IMR-90 (cell line): ENCODE measurements at regions not wholly inside any gene's neighbourhood (a gene's known extent, or its start where the extent isn't known, plus 50 kb on each side); places are given as distances from the start of the nearest gene placed in this dataset.

Experiments
- ATAC-seq: fragments of 200-7000 bp; cut with Tn5 transposase; 2 replicates; pipeline ENCODE4 v1.9.1; 2020; ENCODE audit warnings: low read depth, mild to moderate bottlenecking, moderate library complexity
- BruUV-seq: library from RNA; stranded (reverse); fragments of 400-500 nt; replicated peaks from 2 replicates; lab custom pipeline; 2021; lab: Mats Ljungman, UMichigan
- CTCF ChIA-PET: fragments of 300-600 bp; formaldehyde crosslinking; extraction: SDS; loops from one replicate; lab custom pipeline; 2021; ENCODE audit warnings: antibody characterized with exemption; lab: Yijun Ruan, JAX
- POLR2A ChIA-PET: fragments of 300-600 bp; sonication (Branson Sonifier 250); formaldehyde crosslinking; loops from one replicate; lab custom pipeline; 2022; ENCODE audit warnings: antibody characterized with exemption; ENCODE audit not compliant: unreplicated experiment; lab: Charles Lee
- DNase-seq: peaks from one replicate; pipeline ENCODE4 v3.0.0; 2013
- H2AFZ ChIP-seq: replicated peaks from 2 replicates; pipeline ENCODE3; 2013; ENCODE audit warnings: low read length, mild to moderate bottlenecking; ENCODE audit not compliant: poor library complexity
- H2AK5ac ChIP-seq: 2 replicates; pipeline ENCODE4 v1.6.1; 2013; ENCODE audit warnings: low read depth, low read length, inconsistent platforms
- H2AK9ac ChIP-seq: replicated peaks from 2 replicates; pipeline ENCODE3; 2013; ENCODE audit warnings: mild to moderate bottlenecking, low read depth, low read length, moderate library complexity; ENCODE audit not compliant: poor library complexity
- H2BK120ac ChIP-seq: 2 replicates; pipeline ENCODE4 v1.6.1; 2013; ENCODE audit warnings: low read depth, low read length, inconsistent platforms
- H2BK15ac ChIP-seq: 3 replicates; pipeline ENCODE4 v1.6.1; 2013; ENCODE audit warnings: low read depth, low read length, inconsistent platforms
- H2BK20ac ChIP-seq: 2 replicates; pipeline ENCODE4 v1.6.1; 2013; ENCODE audit warnings: low read depth, mild to moderate bottlenecking, inconsistent platforms, low read length, moderate library complexity
- H2BK5ac ChIP-seq: 2 replicates; pipeline ENCODE4 v1.6.1; 2013; ENCODE audit warnings: mild to moderate bottlenecking, low read depth, low read length, inconsistent platforms; ENCODE audit not compliant: poor library complexity, severe bottlenecking
- H3K14ac ChIP-seq: replicated peaks from 2 replicates; pipeline ENCODE4 v1.6.1; 2013; ENCODE audit warnings: low read depth, low read length, inconsistent platforms
- H3K18ac ChIP-seq: 2 replicates; pipeline ENCODE4 v1.6.1; 2013; ENCODE audit warnings: low read depth, low read length, control low read depth
- H3K23ac ChIP-seq: 2 replicates; pipeline ENCODE4 v1.6.1; 2013; ENCODE audit warnings: low read depth, low read length, inconsistent platforms
- H3K27ac ChIP-seq: 2 replicates; pipeline ENCODE4 v1.5.1; 2013; ENCODE audit warnings: mild to moderate bottlenecking, control low read depth, low read length; ENCODE audit not compliant: insufficient read depth
- H3K27me3 ChIP-seq: 2 replicates; pipeline ENCODE4 v1.6.1; 2013; ENCODE audit warnings: low read length; ENCODE audit not compliant: control insufficient read depth, insufficient read depth
- H3K36me3 ChIP-seq: 2 replicates; pipeline ENCODE4 v1.6.1; 2013; ENCODE audit warnings: low read length, mixed read lengths; ENCODE audit not compliant: control insufficient read depth, insufficient read depth
- H3K4ac ChIP-seq: 2 replicates; pipeline ENCODE4 v1.6.1; 2013; ENCODE audit warnings: low read depth, low read length, inconsistent platforms
- H3K4me1 ChIP-seq: 2 replicates; pipeline ENCODE4 v1.6.1; 2013; ENCODE audit warnings: low read length, mixed read lengths; ENCODE audit not compliant: control insufficient read depth, insufficient read depth
- H3K4me2 ChIP-seq: 2 replicates; pipeline ENCODE4 v1.6.1; 2013; ENCODE audit warnings: low read depth, mild to moderate bottlenecking, control low read depth, low read length, moderate library complexity
- H3K4me3 ChIP-seq: 2 replicates; pipeline ENCODE4 v1.5.1; 2013; ENCODE audit warnings: low read depth, mild to moderate bottlenecking, control low read depth, low read length, moderate library complexity; ENCODE audit not compliant: insufficient read depth
- H3K56ac ChIP-seq: 2 replicates; pipeline ENCODE4 v1.6.1; 2013; ENCODE audit warnings: low read length, inconsistent platforms; ENCODE audit not compliant: insufficient read depth; ENCODE audit errors: extremely low read depth
- H3K79me1 ChIP-seq, 2 experiments: 2 replicates each; pipeline ENCODE4 v1.6.1; 2013; ENCODE audit warnings: low read length in 2 of 2, inconsistent platforms in 1 of 2, low read depth in 1 of 2
- H3K9ac ChIP-seq: 2 replicates; pipeline ENCODE4 v1.6.1; 2013; ENCODE audit warnings: low read depth, low read length, control low read depth
- H3K9me1 ChIP-seq: 2 replicates; pipeline ENCODE4 v1.6.1; 2013; ENCODE audit warnings: low read length, inconsistent platforms; ENCODE audit not compliant: insufficient read depth
- H3K9me3 ChIP-seq: 2 replicates; pipeline ENCODE4 v1.6.1; 2013; ENCODE audit warnings: low read length; ENCODE audit not compliant: control insufficient read depth, insufficient read depth
- H4K20me1 ChIP-seq: 2 replicates; pipeline ENCODE4 v1.6.1; 2013; ENCODE audit warnings: low read length, inconsistent platforms; ENCODE audit not compliant: insufficient read depth
- H4K5ac ChIP-seq: 2 replicates; pipeline ENCODE4 v1.6.1; 2013; ENCODE audit warnings: mild to moderate bottlenecking, low read depth, low read length, control low read depth
- H4K8ac ChIP-seq, 2 experiments: 2 replicates each; pipeline ENCODE4 v1.6.1; 2013; ENCODE audit warnings: low read depth in 2 of 2, low read length in 2 of 2, control low read depth in 1 of 2, inconsistent platforms in 1 of 2
- H4K91ac ChIP-seq: 2 replicates; pipeline ENCODE4 v1.6.1; 2013; ENCODE audit warnings: low read depth, low read length, inconsistent platforms; ENCODE audit not compliant: insufficient read depth
- CHD1 ChIP-seq: IDR thresholded peaks from 2 replicates; pipeline ENCODE4 v1.6.1; 2012; ENCODE audit warnings: low read depth, low read length, improper control_type of control experiment
- CTCF ChIP-seq: conservative IDR thresholded peaks from 2 replicates; pipeline ENCODE4 v1.5.1; 2012; ENCODE audit warnings: mild to moderate bottlenecking, low read depth, low read length, improper control_type of control experiment
- ELK1 ChIP-seq: fragments of 150-350 bp; IDR thresholded peaks from 2 replicates; pipeline ENCODE4 v1.6.1; 2016; ENCODE audit warnings: low read depth, mild to moderate bottlenecking, low read length, moderate library complexity, borderline replicate concordance
- NFE2L2 ChIP-seq: fragments of 150-350 bp; IDR thresholded peaks from 2 replicates; pipeline ENCODE4 v1.6.1; 2016; ENCODE audit warnings: low read depth, mild to moderate bottlenecking, low read length
- SMC3 ChIP-seq: fragments of 150-350 bp; IDR thresholded peaks from 2 replicates; pipeline ENCODE4 v1.6.1; 2016; ENCODE audit warnings: low read depth, mild to moderate bottlenecking, antibody characterized with exemption, low read length, moderate library complexity
- WGBS, 2 experiments: methylation state at CpG; one replicate each; pipeline versions ENCODE4 v1.1.5 to v1.1.7; 2013; ENCODE audit warnings: missing lambda C conversion rate in 2 of 2; ENCODE audit not compliant: insufficient read length in 1 of 2; ENCODE audit errors: extremely low coverage in 2 of 2; 5-methylcytosine and 5-hydroxymethylcytosine counted together
- dilution Hi-C: fragments of 300-500 bp; cut with HindIII; formaldehyde crosslinking; loops from one replicate; pipeline ENCODE4 v1.14.3; 2018; ENCODE audit warnings: low sequenced_read_pairs; ENCODE audit not compliant: unreplicated experiment
- in situ Hi-C: fragments of 300-500 bp; cut with MboI; formaldehyde crosslinking; loops from 3 replicates; pipeline ENCODE4 v1.14.3; 2019; ENCODE audit warnings: low sequenced_read_pairs, inconsistent platforms, mixed read lengths
- intact Hi-C: fragments of 100-400 bp; cut with micrococcal nuclease; formaldehyde crosslinking; loops from 2 replicates; pipeline ENCODE4 v1.10.0; 2022

DNA sequence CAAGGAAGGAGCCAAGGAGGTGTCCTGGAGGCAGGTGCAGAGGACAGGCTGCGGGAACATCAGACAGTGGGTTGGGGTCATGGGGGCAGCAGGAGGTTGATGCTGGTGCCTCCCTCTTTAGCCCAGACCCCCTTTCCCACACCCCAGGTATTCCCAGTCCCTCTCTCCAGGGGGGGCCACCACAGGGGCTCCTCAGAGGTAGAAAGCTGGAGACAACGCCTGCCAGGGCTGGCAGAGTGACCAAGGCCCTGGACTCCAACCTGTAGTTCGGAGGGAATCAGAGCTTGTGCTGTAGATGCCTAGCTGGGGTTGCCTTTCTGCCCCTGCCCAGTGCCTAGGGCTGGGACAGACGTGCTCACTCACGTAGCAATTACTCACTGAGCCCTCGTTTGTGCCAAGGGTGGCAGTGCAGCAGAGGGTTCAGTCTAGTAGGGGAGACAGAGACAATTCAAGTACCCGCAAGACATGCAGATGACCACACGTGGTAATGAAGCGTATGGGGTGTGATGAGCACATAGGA lies 148.2 kb downstream of the PTPRU start:
- no peak overlapping the region for H2BK15ac ChIP-seq
- DNase-seq, result no peak
- in situ Hi-C loops (loop anchor here (10.0 kb wide), 1 partner anchor 140 kb away; no protein-coding TSS in a partner anchor), intact Hi-C loops (no loop called here), dilution Hi-C loops (no loop called here)
- H2BK20ac ChIP-seq, result no peak overlapping the region
- H4K5ac ChIP-seq, result no peak overlapping the region
- no peak overlapping the region for H4K8ac ChIP-seq
- no peak overlapping the region for H2BK5ac ChIP-seq
- no peak overlapping the region for H3K18ac ChIP-seq
- H3K23ac ChIP-seq, result no peak overlapping the region
- no peak overlapping the region for H3K4me3 ChIP-seq
- no peak overlapping the region for H3K56ac ChIP-seq
- H4K91ac ChIP-seq, result no peak overlapping the region
- TF ChIP-seq NFE2L2 (no peak), SMC3 (no peak), ELK1 (no peak), CTCF (no peak), CHD1 (no peak)
- no TSS peak for BruUV-seq
- no peaks in the 10 kb centered on the region; the same call in none of the 2 replicates for H3K27me3 ChIP-seq
- H2AK5ac ChIP-seq, result no peak overlapping the region
- no peak overlapping the region for H3K4ac ChIP-seq
- no peak for ATAC-seq
- no peak overlapping the region for H3K9ac ChIP-seq
- no peaks in the 10 kb centered on the region for H3K9me3 ChIP-seq
- H2BK120ac ChIP-seq, result no peak overlapping the region
- H3K14ac ChIP-seq, result no peak overlapping the region
- H4K20me1 ChIP-seq, result no peaks in the 10 kb centered on the region
- H3K4me1 ChIP-seq, result no peaks in the 10 kb centered on the region
- POLR2A ChIA-PET, result no interaction called here
- H3K79me1 ChIP-seq, result no peaks in the 10 kb centered on the region
- no peaks in the 10 kb centered on the region for H3K36me3 ChIP-seq
- WGBS, 2 experiments, result 63% methylated on average over 6 of the region's 9 CpGs; no CpG with 5 or more reads in 1 of the 2 experiments
- H2AFZ ChIP-seq, result no peak overlapping the region
- H3K4me2 ChIP-seq, result no peak overlapping the region
- CTCF ChIA-PET, result no interaction called here
- no peaks in the 10 kb centered on the region for H3K9me1 ChIP-seq
- H2AK9ac ChIP-seq, result peak overlapping the region; percentile 3
- no peak overlapping the region for H3K27ac ChIP-seq
